PC-9 (cell line): ENCODE measurements at regions not wholly inside any gene's neighbourhood (a gene's known extent, or its start where the extent isn't known, plus 50 kb on each side); places are given as distances from the start of the nearest gene placed in this dataset.

ENCODE experiments used
- CTCF ChIP-seq: fragments of 200-600 bp; sonication (generic); conservative IDR thresholded peaks from 2 replicates; pipeline ENCODE4 v1.6.1; 2017; ENCODE audit warnings: mixed run types, antibody characterized with exemption, mild to moderate bottlenecking, moderate library complexity
- EZH2 ChIP-seq: fragments of 200-600 bp; sonication (generic); IDR thresholded peaks from 2 replicates; pipeline ENCODE4 v1.8.0; 2017; ENCODE audit warnings: antibody characterized with exemption, low read depth

- no peak for TF ChIP-seq EZH2
- no peak for TF ChIP-seq CTCF
Observed at GRCh38 chr20:60378620-60379019, 420.4 kb downstream of the CDH26 start.
